Esophagus muscularis mucosa (tissue), 3 donors: ENCODE measurements at regions not wholly inside any gene's neighbourhood (a gene's known extent, or its start where the extent isn't known, plus 50 kb on each side); places are given as distances from the start of the nearest gene placed in this dataset.

Experiments
- CTCF ChIP-seq, 3 experiments: fragments of 200-600 bp in 2 of 3; fragments of 450-650 bp in 1 of 3; sonication (generic) in 2 of 3; IDR thresholded peaks; one replicate each; pipeline ENCODE4 v1.5.1; 2017 to 2019; ENCODE audit warnings: antibody characterized with exemption in 3 of 3, mild to moderate bottlenecking in 2 of 3, moderate library complexity in 1 of 3
- POLR2A ChIP-seq: fragments of 450-650 bp; IDR thresholded peaks from one replicate; pipeline ENCODE4 v1.6.1; 2017; ENCODE audit warnings: antibody characterized with exemption, moderate library complexity, mild to moderate bottlenecking, low read depth

- TF ChIP-seq CTCF (IDR thresholded peaks at IDR 0.05) (no peak), POLR2A (no peak)
Observed at GRCh38 chr10:33804584-33804983, 470.1 kb upstream of the NRP1 start.
